Kidney tubule cell (primary cell): ENCODE measurements at regions not wholly inside any gene's neighbourhood (a gene's known extent, or its start where the extent isn't known, plus 50 kb on each side); places are given as distances from the start of the nearest gene placed in this dataset.
"Not testable (repeated sequence)": the region's sequence is repeated elsewhere in the genome, so short reads cannot be mapped to it uniquely, and the experiment has no call there.

ENCODE experiments used
- DNase-seq: peaks from one replicate; pipeline ENCODE4 v3.0.0-alpha.2; 2018; ENCODE audit warnings: low spot score

DNA sequence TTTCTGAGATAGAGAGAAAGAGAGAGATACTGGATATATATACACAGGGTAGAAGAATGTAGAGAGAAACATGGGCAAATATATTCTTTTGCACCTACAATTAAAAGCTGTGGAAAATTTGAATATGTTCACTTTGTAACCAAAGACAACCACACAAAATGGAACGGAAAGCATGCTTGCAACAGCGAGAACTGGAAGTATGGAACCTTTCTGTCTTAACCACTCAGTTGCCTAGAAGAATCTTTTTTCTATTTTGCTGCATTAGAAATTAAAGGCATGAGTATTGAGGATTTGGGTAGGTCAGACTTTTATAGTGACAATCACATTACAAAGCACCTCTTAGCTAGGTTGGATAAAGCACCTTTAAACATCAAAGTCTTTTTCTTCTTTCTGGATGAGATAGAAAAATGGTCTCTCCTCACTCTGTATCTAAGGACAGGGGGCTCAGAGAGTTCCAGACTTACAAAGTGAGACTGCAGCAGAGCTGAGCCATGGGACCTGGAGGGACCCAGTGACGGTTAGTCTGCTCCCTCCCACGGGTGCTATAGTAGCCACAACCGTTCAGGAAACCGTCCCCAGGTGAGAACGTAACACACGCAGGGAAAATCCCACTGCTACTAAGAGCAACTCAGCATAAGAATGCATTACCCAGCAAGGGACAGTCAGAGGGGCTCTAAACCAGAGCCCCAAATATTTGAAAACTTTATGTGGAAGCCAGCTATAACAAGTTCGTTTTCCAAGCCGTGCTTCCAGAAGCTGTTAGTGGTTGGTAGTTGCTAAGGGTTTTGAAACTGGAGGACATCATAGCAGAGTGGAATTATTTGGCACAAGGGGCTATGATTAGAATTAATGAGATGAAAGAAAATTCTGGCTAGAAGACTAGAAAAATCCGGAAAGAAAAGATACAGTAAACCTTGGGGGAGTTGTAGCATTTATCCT is 97.1 kb downstream of the DAD1 start:
- no peak for DNase-seq

DNA sequence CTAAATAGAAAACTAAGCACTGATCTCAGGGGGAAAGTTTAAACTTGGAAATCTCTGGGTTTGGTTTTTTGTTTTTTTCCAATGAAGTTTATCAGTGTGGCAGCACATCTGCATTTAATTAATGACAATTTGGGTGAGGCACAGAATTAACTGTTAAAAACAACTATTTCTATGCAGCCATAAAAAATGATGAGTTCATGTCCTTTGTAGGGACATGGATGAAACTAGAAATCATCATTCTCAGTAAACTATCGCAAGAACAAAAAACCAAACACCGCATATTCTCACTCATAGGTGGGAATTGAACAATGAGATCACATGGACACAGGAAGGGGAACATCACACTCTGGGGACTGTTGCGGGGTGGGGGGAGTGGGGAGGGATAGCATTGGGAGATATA is 98.0 kb downstream of the DAD1 start:
- not testable (repeated sequence) for DNase-seq

DNA sequence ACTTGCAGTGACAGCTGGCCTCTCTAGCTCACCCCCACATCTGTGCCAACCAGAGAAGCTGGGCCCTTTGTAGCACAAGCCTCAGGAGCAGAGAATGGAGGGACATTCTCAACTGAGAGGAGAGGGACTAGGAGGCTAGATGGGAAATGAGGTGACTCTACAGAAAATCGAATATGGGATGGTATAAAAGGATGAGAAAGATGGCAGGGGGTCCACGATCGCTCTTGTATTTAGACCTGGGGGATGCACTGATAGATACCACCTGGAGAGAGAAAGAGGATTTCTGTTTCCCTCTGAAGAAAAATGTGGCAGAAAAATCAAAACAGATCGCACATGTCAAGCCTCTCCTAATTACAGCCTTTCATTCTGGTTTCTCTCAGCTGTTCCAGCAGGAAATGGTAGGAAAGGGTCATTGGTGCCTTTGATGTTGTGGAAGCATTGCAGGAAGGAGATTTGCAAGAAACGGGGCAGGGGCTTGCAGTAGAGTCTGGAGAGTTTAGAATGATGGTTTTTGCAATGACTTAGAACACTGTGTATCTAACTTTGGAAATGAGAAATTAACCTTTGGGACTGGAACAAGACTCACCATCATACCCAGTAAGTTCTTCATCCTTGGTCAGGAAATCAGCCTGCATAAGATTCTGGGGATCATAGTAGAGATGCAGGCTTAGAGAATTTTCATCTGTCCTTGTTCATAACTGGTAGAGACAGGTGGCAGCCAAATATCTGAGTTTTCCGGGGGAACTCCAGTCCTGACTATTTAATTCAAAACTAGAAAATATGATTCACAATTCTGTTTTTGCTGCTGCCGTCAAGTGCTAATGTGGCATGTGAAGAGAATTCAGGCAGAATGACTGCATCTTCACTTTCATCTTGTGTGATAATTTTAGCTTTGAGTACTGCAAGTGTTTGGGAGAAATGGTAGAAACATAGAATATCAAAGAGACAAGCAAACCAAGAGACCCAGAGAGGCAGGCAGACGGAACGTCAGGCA is 98.8 kb downstream of the DAD1 start:
- DNase-seq, result no peak

DNA sequence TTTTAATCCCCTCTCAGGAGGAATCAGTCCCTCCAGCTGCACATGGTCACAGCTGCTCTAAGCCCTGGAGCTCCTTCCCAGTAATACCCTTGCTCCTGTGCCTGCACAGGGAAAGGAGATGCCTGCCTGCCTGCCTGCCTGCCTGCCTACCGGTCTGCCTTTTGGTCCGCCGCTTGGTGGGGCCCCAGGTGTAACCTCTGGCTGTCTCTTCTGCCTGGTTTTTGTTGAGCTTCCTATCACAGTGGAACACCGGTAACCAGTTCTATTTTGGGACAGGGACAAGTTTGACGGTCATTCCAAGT is 99.8 kb downstream of the DAD1 start:
- no peak for DNase-seq

DNA sequence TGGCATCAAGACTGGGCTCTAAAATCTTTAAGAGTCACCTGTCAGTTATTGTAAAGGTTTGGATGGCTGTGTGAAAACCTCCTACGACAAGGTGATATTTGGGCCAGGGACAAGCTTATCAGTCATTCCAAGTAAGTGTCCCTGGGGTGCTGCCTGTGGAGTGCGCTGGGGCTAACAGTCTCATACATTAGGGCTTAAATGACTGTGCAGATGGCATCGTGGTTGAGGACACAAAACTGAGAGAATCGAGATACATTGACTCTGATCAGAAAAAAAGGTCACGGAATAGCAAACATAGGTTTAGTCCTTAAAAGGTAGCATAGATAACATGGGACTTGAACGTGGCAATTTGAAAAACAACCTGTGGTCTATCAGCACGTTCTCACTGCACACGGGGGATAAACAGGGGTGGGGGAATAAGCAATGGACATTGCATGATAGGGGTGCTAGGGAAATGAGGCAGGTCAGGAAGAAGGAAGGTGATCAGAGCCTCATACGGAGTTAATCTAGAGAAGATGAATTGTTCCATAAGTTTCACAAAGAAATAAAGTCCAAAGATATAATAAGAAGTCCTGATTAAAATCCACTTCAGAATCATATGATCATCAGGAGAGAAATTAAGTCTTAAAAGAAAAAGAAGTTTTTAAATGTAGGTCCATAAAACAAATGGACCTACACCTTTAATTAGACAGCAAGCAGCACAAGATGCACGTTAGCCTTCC is 100.3 kb downstream of the DAD1 start:
- no peak for DNase-seq

DNA sequence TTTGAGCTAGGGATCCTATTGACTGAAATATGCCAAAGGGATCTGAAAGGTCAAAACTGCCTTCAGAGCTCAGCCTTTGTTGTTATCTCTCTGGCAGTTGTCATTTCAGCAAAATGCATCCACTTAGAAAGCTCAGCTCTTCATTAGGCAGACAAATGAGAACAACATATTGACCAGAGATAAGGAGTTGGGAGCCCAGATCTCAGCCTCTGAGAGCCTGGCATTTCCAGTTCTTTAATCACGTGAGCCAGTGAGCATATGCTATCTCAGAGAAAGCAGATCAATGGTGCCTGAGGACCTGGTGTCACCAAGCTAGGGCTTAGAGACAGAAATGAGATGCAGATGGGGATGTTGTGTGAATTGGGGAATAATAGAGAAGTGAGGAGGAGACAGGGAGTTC is 101.1 kb downstream of the DAD1 start:
- no peak for DNase-seq

DNA sequence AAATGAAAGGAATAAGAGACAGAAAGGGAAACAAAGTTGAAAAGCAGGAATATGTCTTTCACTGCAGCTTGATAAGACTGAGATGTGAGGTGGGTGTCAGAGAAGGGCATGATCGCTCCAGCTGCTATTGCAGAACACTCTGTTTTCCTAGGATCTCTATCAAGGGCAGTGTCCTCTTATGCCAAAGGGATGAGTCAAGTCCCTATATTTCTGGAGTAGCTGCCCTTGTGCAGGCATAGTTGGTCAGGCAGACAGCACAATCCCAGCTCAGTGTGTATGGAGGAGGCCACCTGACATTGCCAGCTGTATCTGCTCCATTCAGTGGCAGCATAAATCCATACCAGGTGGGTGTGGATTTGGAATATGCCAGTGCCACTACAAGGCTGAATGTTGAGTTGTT is 101.6 kb downstream of the DAD1 start:
- DNase-seq, result no peak

DNA sequence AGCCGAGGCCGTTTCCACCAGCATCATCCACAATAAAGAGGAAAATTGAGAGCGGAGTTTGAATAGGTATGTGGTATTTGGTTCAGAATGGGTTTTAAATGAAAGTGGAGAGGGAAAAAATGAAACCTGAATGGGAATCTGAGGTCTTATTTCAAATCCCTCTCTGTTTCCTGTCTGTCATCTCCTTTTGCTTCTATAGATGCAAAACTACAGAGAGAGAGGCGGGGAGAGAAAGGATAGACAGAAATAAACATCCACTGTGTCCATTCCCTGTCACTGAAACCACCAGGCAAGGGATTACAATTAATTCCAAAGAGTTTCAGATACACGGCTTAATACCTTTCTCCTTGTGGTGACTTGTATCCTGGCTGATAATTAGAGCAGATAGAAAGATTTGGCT is 102.3 kb downstream of the DAD1 start:
- DNase-seq, result no peak

DNA sequence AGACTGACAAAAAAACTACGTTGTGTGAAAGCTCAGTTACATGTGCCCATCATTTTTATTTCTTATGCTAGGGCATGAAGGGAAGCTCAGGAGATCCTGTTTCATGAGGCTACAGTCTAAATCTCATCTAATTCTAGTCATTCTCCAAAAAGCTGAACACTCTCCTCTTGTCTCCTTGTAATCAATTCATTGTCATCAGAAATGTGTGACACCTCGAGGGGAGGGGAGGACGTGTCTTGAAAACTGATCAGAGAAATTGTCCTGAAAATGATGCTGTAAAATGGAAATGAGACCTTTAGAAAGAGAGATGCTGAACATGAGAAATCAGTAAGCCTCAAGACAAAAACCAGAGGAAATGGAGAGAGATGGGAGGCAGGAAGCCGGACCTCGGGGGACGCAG is 103.4 kb downstream of the DAD1 start:
- no peak for DNase-seq

DNA sequence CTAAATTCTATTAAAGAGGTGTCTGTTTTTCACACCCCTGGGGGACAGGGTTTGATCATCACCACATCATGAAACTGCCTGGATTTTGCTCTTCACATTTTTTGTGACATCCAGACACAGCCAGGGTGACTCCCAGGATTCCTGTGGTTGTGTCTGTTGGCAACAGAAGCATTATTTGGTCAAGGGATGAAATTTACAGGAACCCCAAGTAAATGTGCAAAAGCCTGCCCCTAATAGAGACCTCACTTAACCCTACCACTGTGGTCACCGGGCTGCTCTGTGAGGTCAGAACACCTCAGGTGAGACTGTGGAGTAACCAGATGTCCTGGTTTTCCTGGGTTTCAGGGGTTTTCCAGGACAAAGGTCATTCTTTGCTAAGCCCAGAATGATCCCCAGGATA is 103.8 kb downstream of the DAD1 start:
- DNase-seq, result peak; percentile 18

DNA sequence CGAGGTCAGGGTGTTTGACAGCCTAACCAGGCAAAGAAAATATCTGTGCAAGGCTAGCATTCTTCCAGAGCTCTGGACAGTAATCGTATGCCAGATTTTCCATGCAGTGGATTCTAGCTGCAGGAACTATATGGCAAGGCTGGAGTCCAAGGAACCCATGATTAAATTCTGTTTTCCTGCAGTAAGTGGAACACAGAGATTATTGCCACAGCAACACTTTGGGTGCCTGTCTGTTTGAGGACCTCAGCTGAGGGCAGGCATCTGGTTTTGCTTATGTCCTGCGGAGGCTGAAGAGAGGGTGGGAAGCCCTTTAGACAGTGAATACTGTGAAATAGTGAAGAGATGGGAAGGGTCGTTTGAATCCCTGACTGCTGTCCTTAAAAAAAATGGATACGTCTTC is 104.4 kb downstream of the DAD1 start:
- DNase-seq, result no peak

DNA sequence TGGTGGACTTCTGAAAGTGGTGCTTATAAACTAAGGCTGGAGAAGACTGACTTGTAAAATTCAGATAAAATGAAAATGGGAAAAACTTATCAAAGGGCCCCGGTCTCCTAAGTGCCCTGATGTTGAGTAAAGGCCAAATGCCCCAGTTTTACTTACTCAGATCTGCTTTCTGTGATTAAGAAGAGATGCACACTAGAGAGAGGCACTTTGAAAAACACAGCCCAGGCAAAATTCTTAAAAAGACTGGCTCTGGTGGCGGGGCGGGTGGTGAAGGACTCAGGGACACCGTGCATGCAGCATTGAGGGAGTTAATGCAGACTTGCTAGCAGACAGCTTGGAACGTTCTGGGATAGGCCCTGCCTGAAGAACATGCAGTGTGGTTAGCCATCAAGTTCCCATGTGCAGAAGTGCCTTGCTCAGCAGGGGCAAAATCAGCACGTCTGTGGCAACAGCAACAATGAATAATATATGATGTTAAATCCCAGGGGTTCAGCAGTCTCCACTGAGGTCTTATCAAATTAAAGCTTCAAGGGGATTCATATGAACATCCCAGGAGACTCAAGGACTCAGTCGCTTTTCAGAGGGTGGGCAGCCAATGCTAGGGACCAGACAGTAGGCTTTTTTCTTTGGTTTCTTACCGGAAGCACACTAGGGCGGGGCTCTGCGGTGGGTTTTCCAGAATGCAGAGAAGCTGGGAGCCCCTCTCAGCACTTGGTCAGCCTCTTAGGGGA is 105.0 kb downstream of the DAD1 start:
- no peak for DNase-seq

DNA sequence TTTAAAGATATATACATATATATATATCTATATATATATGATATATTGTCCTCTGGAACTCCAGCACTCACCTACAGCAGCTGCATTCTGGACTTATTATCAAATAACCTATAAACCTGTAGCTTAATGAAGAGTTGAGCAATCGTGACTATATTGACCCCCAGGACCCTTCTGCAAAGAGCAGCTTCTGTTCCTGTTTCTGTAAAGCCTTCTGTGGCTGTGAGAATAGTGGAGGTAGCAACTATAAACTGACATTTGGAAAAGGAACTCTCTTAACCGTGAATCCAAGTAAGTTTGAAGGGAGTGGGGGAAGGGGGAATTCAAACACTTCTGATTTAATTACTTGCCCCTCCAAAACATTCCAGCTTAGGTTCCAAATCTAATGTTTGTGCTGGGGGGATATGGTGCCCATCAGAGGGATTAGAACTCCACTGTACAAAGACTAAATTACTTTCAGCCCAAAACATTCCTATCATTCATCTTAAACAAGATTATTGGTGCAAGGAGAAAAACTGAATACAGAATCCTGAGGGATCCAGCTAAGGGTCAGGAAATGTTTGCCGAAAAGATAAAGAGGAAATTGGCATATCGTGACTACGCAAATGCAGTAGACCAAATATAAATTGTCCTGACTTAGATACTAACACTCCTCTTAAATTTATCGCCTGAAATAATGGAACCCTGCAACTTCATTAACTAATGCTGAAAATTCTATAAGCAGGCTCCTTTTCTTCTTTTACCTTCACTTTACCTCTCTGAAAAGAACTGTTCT is 106.1 kb downstream of the DAD1 start:
- DNase-seq, result no peak

DNA sequence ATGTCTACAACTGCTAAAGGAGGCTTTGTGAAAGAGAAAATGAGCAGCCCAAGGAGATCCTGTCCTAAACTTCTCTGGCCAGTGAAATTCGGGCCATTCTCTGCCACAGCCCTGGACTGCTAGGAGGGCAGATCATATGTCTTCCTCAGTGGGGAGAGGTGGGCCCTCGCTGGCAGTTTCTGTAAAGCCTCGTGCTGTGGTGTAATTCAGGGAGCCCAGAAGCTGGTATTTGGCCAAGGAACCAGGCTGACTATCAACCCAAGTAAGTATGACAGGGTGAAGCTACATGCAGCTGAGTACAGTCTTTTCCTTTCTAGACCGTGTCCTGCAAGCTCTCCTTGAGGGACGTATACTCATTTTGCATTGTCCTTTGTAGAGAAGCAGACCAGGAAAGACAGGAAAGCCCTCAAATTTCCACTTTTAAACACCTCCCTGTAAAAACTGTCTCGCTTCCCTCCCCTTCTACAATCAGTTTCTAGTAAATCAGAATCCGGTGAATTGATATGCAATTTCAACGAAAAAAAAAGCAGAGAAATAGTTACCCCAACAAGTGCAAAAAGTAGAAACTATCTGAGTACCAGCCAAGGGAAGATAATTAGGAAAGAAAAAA is 106.8 kb downstream of the DAD1 start:
- DNase-seq, result no peak

DNA sequence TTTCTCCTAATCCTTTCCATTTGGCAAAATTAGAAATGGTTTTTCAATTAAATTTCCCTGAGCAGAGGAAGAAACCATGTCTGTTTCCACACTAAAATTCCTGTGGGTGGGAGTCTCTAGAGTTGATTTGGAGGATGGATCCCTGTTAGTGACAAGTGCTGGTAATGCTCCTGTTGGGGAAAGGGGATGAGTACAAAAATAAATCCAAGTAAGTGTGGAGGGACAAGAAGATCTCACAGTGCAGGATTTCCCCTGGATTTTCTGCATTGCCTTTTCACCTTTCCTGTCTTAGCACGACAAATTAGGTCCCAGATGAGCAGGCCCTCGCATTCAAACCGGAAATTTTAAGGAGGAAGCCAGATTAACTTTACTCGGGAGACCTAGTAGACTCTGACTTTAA is 107.5 kb downstream of the DAD1 start:
- DNase-seq, result no peak

DNA sequence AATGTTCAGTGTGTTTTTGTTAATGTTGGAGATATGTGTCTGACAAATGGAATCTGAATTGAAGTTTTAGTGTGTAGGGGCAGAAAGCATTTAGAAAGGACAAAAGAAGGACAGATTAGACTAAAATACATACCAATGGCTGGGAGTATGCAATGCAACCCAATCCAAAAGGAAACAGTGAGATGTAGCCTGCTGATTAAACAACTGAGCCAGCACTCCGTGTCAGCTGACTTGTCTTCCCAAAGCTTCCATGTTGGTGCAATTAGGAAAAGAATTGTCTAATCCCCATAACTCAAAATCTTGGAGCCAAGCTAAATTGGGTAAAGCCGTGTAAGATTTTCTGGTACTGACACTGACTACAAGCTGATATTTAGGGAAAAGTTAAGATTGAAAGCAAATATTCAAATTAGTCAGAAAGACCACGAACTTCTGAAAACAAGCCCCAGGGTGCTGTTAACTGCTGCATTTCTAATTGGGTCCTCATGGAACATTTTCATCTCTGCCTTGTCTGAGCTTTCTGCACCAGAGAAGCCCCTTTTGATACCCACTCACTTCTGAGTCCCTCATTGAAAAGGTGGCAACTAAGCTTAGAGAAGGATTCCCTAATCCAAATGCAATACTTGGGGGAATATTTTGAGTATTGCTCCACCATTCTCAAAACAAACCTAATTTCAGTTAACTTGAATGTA is 109.1 kb downstream of the DAD1 start:
- DNase-seq, result no peak

DNA sequence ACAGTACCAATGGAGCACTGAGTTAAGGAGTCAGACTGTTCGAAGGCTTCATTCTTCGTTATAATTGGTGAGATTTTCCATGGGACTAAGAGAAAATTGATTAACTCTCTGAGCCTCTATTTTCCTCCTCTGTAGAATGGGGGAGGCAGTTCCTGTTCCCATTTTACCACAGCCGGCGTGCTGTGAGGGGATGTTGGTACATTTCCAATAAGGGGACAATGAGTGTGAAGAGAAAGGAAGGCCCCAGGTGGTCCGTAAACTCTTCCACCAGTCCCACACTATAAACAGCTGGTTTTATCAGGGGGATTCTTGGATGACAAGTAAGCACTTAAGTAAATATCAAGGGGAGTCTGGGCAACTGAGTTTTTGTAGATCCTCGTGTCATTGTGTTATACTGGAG is 109.9 kb downstream of the DAD1 start:
- no peak for DNase-seq

DNA sequence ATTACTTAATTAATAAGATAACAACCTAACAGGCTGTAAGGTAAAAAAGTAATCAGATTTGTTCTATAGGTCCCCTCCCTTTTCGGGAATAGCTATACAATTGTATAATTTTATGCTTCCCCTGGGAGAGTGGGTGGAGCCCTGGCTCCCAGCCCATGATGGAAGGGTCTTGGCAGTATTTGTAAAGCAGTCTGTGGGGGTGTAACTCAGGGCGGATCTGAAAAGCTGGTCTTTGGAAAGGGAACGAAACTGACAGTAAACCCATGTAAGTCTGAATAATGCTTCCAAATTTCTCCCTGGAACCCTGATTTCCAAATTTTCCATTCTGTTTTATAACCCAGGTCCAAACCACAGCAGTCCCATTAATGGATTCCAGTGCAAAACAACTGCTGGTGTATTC is 110.4 kb downstream of the DAD1 start:
- no peak for DNase-seq

DNA sequence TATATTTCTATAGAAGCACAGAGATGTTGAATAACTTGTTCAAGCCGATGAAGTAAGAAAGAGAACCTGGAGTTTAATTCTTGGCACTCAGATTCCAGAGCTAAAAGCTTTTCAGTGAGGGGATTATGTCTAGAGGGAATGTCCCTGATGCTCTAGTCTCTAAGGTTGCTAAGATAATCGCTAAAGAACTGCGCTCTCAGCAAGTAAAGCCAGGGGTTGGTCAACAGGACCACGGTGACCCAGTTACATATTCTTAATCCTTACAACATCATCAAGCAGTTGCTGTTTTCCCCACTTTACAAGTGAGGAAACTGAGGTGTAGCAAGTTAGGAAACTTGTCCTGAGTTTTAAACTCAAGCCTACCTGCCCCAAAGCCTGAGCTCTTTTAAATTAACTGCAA is 110.8 kb downstream of the DAD1 start:
- DNase-seq, result no peak
